Thyroid gland (tissue), 4 donors: ENCODE measurements at regions not wholly inside any gene's neighbourhood (a gene's known extent, or its start where the extent isn't known, plus 50 kb on each side); places are given as distances from the start of the nearest gene placed in this dataset.

ENCODE experiments used
- CTCF ChIP-seq, 6 experiments: fragments of 200-600 bp in 3 of 6; fragments of 450-650 bp in 3 of 6; sonication (generic) in 3 of 6; IDR thresholded peaks; one replicate each; pipeline ENCODE4 v1.5.1; 2016 to 2019; ENCODE audit warnings: antibody characterized with exemption in 6 of 6, mild to moderate bottlenecking in 2 of 6, inconsistent platforms in 1 of 6, moderate library complexity in 1 of 6
- POLR2A ChIP-seq, 2 donors: fragments of 450-650 bp; IDR thresholded peaks; one replicate each; pipeline ENCODE4 v1.6.1; 2017; ENCODE audit warnings: antibody characterized with exemption in 2 of 2, mild to moderate bottlenecking in 2 of 2, moderate library complexity in 1 of 2

GRCh38 chr9:7303907-7304626 lies 495.5 kb downstream of the DMAC1 start:
- TF ChIP-seq CTCF (IDR thresholded peaks at IDR 0.05) = no peak
- TF ChIP-seq POLR2A (IDR thresholded peaks at IDR 0.05) = no peak
